Activated CD8-positive, alpha-beta T cell treated with anti-CD3 and anti-CD28 coated beads for 36 hours (primary cell): ENCODE measurements at regions not wholly inside any gene's neighbourhood (a gene's known extent, or its start where the extent isn't known, plus 50 kb on each side); places are given as distances from the start of the nearest gene placed in this dataset.

ENCODE experiments used
- ATAC-seq: fragments of 200-7000 bp; cut with Tn5 transposase; one replicate; pipeline ENCODE4 v1.10.0; 2021; ENCODE audit warnings: mild to moderate bottlenecking, moderate library complexity
- CTCF ChIA-PET: fragments of 350-600 bp; sonication (Branson Sonifier 250); formaldehyde crosslinking; loops from one replicate; lab custom pipeline; 2021; ENCODE audit warnings: antibody characterized with exemption; lab: Charles Lee
- POLR2A ChIA-PET: fragments of 350-600 bp; sonication (Branson Sonifier 250); formaldehyde crosslinking; loops from one replicate; lab custom pipeline; 2021; ENCODE audit warnings: antibody characterized with exemption; lab: Charles Lee
- DNase-seq: peaks from one replicate; pipeline ENCODE4 v3.0.0-alpha.2; 2020
- H3K27ac Mint-ChIP-seq: one replicate; pipeline ENCODE4 v1.8.0; 2021; ENCODE audit warnings: mild to moderate bottlenecking, mixed read lengths
- H3K27me3 Mint-ChIP-seq: one replicate; pipeline ENCODE4 v1.8.0; 2021; ENCODE audit warnings: mixed read lengths
- H3K36me3 Mint-ChIP-seq: one replicate; pipeline ENCODE4 v1.8.0; 2021; ENCODE audit warnings: low read depth, mixed read lengths
- H3K4me1 Mint-ChIP-seq: one replicate; pipeline ENCODE4 v1.8.0; 2021; ENCODE audit warnings: low read depth, mixed read lengths
- H3K4me3 Mint-ChIP-seq: one replicate; pipeline ENCODE4 v1.8.0; 2021; ENCODE audit warnings: mild to moderate bottlenecking, moderate library complexity, mixed read lengths
- H3K9me3 Mint-ChIP-seq: one replicate; pipeline ENCODE4 v1.8.0; 2021; ENCODE audit warnings: mixed read lengths
- intact Hi-C: fragments of 100-400 bp; cut with micrococcal nuclease; formaldehyde crosslinking; loops from one replicate; pipeline ENCODE4 v1.10.0; 2022
- TF ChIP-seq, protein P1 (sequence below): fragments of 200-600 bp; IDR thresholded peaks from one replicate; pipeline ENCODE4 v1.8.0; 2022; ENCODE audit warnings: antibody characterized with exemption, mild to moderate bottlenecking

DNA sequence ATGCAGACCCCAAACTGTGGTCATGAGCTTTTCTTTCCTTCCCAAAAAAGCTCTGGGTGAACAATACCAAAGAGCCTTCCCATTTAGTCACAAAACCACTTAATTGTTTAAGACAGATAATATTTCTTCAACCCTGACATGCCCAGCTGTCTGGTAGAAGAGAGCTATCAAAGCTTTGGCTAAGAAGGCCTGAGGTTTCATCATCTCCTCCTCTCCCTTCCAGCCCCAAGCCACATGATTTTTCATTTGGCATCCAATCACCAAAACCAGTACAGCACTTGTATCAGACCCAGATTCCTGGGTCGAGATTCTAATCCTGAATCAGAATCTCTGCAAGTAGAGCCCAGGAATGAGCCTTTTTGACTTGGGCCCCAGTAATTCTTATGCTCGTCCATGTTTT is 199.6 kb upstream of the TMEM260 start:
- ATAC-seq (no peak), DNase-seq (no peak)
- Mint-ChIP-seq H3K9me3 (peaks cover 5% of the 10 kb centered on the region), H3K36me3 (no peaks in the 10 kb centered on the region), H3K27ac (no peak overlapping the region), H3K4me1 (no peaks in the 10 kb centered on the region), H3K27me3 (no peaks in the 10 kb centered on the region), H3K4me3 (no peak overlapping the region)
- TF ChIP-seq, protein P1, sequence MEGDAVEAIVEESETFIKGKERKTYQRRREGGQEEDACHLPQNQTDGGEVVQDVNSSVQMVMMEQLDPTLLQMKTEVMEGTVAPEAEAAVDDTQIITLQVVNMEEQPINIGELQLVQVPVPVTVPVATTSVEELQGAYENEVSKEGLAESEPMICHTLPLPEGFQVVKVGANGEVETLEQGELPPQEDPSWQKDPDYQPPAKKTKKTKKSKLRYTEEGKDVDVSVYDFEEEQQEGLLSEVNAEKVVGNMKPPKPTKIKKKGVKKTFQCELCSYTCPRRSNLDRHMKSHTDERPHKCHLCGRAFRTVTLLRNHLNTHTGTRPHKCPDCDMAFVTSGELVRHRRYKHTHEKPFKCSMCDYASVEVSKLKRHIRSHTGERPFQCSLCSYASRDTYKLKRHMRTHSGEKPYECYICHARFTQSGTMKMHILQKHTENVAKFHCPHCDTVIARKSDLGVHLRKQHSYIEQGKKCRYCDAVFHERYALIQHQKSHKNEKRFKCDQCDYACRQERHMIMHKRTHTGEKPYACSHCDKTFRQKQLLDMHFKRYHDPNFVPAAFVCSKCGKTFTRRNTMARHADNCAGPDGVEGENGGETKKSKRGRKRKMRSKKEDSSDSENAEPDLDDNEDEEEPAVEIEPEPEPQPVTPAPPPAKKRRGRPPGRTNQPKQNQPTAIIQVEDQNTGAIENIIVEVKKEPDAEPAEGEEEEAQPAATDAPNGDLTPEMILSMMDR = no peak
- CTCF ChIA-PET = no interaction called here
- POLR2A ChIA-PET = no interaction called here
- intact Hi-C loops = no loop called here

DNA sequence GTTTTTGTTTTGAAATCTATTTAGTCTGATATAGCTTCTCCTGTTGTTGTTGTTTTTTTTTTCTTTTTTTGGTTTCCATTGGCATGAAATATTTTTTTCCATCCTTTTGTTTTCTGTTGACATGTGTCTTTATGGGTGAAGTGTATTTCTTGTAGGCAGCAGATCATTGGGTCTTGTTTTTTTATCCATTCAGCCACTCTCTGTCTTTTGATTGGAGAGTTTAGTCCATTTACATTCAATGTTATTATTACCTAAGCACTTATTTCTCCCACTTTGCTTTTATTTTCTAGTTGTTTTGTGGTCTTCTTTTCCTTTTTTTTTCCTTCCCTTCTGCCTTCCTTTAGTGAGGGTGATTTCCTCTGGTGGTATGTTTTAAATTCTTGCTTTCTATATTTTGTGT is 193.6 kb upstream of the TMEM260 start:
- Mint-ChIP-seq H3K4me1 (no peaks in the 10 kb centered on the region), H3K4me3 (no peak overlapping the region), H3K27ac (no peak overlapping the region), H3K9me3 (peaks cover 18% of the 10 kb centered on the region), H3K27me3 (no peaks in the 10 kb centered on the region), H3K36me3 (peaks cover 1% of the 10 kb centered on the region)
- intact Hi-C loops = no loop called here
- POLR2A ChIA-PET = no interaction called here
- CTCF ChIA-PET = no interaction called here
- no peak for DNase-seq
- TF ChIP-seq, protein P1 = no peak
- no peak for ATAC-seq

DNA sequence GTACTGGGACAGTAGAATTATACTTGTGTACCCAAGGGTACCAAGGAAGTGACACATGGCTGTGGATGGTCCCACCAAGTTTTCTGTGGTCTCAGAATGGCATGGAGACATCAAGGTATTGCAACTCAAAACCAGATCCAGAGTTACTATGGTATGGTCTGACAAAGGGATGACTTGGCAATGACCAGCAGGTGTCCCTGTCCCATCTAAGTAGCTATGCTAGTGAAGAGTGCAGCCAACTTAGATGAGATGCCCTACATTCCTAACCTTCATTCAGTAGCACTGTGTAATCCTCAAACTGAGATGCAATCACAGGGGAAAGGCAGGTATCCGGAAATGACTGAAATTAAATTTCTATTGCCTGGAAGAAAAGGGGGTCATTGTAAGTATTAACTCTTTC is 188.7 kb upstream of the TMEM260 start:
- Mint-ChIP-seq H3K27ac (no peak overlapping the region), H3K27me3 (no peaks in the 10 kb centered on the region), H3K4me3 (no peak overlapping the region), H3K4me1 (no peaks in the 10 kb centered on the region), H3K9me3 (peaks cover 9% of the 10 kb centered on the region), H3K36me3 (peaks cover 1% of the 10 kb centered on the region)
- TF ChIP-seq, protein P1 = no peak
- CTCF ChIA-PET = interaction anchor here (1.2 kb wide), 1 partner anchor 84 kb away, joined by 4 read pairs; no protein-coding TSS in a partner anchor
- POLR2A ChIA-PET = interaction anchor here (0.5 kb wide), 1 partner anchor 864 kb away, joined by 5 read pairs; no protein-coding TSS in a partner anchor
- DNase-seq = no peak
- intact Hi-C loops = no loop called here
- ATAC-seq = no peak

DNA sequence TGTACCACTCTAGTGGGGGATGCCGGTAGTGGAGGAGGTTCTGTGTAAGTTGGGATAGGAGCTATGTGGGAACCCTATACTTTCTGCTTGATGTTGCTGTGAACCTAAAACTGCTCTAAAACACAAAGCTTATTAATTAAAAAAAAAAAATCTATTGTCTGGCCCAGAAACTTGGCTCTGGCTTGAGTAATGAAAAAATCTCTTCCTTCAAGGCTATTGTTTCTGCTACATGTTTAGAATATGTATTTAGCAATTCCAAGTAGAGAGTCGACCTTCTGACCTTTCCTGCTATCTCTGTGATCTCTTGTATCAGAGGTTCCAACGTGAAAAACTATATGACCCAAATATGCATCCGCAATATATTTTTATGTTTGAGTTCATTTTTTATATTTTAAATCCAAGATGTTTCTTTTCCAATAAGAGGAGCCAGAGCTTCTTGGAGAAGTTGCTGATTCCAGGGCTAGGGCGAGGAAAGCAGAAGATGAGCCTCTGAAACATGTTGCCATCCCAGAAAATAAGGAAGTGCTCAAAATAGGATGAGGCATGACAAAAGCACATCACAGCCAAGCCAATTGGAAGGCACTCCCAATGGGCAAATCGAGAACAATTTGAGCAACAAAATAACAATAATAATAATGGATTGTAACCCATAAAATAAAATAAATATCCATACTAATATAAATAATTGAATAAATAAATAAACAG is 184.6 kb upstream of the TMEM260 start:
- Mint-ChIP-seq H3K4me3 (no peak overlapping the region), H3K36me3 (no peaks in the 10 kb centered on the region)
- CTCF ChIA-PET = interaction anchor here (1.4 kb wide), 1 partner anchor 28 kb away, joined by 4 read pairs; no protein-coding TSS in a partner anchor

More for the DNA sequence above, 184.6 kb upstream of the TMEM260 start:
- H3K27ac Mint-ChIP-seq = no peak overlapping the region
- ATAC-seq = no peak
- H3K4me1 Mint-ChIP-seq = no peaks in the 10 kb centered on the region
- TF ChIP-seq, protein P1 = no peak
- DNase-seq = no peak
- intact Hi-C loops = no loop called here
- no peaks in the 10 kb centered on the region for H3K9me3 Mint-ChIP-seq
- POLR2A ChIA-PET = no interaction called here
- no peaks in the 10 kb centered on the region for H3K27me3 Mint-ChIP-seq
